ENCODE measurements at regions not wholly inside any gene's neighbourhood (a gene's known extent, or its start where the extent isn't known, plus 50 kb on each side); places are given as distances from the start of the nearest gene placed in this dataset.

GRCh38 chr1:182120411-182121258, 59.1 kb upstream of the ZNF648 start:
- Mint-ChIP-seq H3K4me1 (no peaks in the 10 kb centered on the region), H3K27me3 (peaks cover 7% of the 10 kb centered on the region), H3K36me3 (no peaks in the 10 kb centered on the region), H3K9me3 (no peaks in the 10 kb centered on the region), H3K27ac (no peak overlapping the region), H3K4me3 (no peak overlapping the region)

GRCh38 chr1:182119631-182120030, 58.1 kb upstream of the ZNF648 start:
- Mint-ChIP-seq H3K27me3 (peaks cover 7% of the 10 kb centered on the region), H3K36me3 (no peaks in the 10 kb centered on the region), H3K27ac (no peak overlapping the region), H3K4me1 (no peaks in the 10 kb centered on the region), H3K9me3 (no peaks in the 10 kb centered on the region), H3K4me3 (no peak overlapping the region)

GRCh38 chr1:182118851-182119250, 57.3 kb upstream of the ZNF648 start:
- no peak overlapping the region for H3K4me3 Mint-ChIP-seq
- H3K27me3 Mint-ChIP-seq: peaks cover 11% of the 10 kb centered on the region

DNA sequence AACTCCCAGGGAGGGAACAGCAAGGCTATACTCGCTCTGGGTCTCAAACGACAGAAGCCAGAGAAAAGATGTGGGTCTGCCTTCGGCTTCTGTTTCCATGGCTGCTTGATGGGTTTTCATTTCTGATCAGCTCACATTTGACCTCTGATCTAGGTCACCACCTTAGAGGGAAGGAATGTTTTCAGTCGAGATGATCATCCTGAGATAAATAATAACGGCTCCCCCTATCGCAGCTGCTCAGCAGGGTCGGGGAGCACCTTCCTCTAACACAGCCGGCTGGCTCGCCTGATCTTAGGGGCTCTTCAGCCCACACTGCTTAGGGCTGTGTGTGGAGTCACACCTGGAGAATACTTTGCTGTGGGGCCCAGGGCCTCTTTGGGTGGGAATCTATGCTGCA, 53.1 kb upstream of the ZNF648 start:
- H3K27ac Mint-ChIP-seq: no peak overlapping the region
- H3K9me3 Mint-ChIP-seq: no peaks in the 10 kb centered on the region
- peaks cover 19% of the 10 kb centered on the region for H3K27me3 Mint-ChIP-seq
- H3K4me1 Mint-ChIP-seq: no peaks in the 10 kb centered on the region
- H3K4me3 Mint-ChIP-seq: no peak overlapping the region
- no peaks in the 10 kb centered on the region for H3K36me3 Mint-ChIP-seq

More at GRCh38 chr1:182118851-182119250, 57.3 kb upstream of the ZNF648 start:
- H3K4me1 Mint-ChIP-seq: no peaks in the 10 kb centered on the region
- H3K36me3 Mint-ChIP-seq: no peaks in the 10 kb centered on the region
- no peaks in the 10 kb centered on the region for H3K9me3 Mint-ChIP-seq
- no peak overlapping the region for H3K27ac Mint-ChIP-seq

DNA sequence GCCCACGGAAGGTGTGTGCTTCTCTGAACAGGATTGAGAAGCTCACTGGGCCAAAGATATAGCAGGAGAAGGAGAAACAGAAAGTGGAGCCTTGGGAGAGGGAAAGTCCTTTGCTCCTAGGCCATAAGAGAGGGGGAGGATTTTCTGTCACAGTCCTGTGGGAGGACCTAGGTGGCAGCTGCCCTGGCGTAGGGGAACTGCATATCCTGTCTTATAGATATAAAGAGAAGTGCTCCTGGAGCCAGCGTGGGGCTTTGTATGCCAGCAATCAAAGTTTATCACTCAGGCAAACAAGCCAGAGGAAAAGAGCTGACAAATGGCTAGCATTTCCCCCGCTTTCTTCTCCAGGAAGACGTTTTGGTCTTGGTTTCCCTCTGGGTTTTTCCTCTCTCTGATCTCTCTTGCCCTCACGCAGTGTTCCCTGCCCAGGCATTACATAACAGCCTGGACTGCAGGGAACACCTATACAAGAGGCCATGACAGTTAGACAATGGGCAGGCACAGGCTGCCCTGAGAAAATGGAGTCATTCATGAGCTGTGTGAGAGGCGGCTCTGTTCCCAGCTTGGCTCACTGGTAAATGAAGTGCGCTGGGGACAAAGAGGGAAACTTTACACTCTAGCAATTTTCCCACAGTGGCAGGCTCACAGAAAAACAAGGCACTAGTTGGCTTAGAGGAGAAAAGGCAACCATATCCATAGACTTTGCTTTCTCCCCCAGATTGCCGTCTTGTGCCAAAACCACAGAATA, 52.5 kb upstream of the ZNF648 start:
- no peak overlapping the region for H3K4me3 Mint-ChIP-seq
- no peak overlapping the region for H3K27ac Mint-ChIP-seq

GRCh38 chr1:182111496-182111895, 50.0 kb upstream of the ZNF648 start:
- Mint-ChIP-seq H3K9me3 (peaks cover 0 to 5% (median 4%) of the 10 kb centered on the region in 3 donors), H3K27ac (no peak overlapping the region), H3K27me3 (peaks cover 25% of the 10 kb centered on the region), H3K4me1 (no peaks in the 10 kb centered on the region), H3K36me3 (no peaks in the 10 kb centered on the region), H3K4me3 (no peak overlapping the region)

More for the DNA sequence above, 52.5 kb upstream of the ZNF648 start:
- H3K36me3 Mint-ChIP-seq: no peaks in the 10 kb centered on the region
- H3K27me3 Mint-ChIP-seq: peaks cover 19% of the 10 kb centered on the region
- no peaks in the 10 kb centered on the region for H3K4me1 Mint-ChIP-seq
- no peaks in the 10 kb centered on the region for H3K9me3 Mint-ChIP-seq

Measured in IgD-negative memory B cell (primary cell).